ENCODE measurements at regions not wholly inside any gene's neighbourhood (a gene's known extent, or its start where the extent isn't known, plus 50 kb on each side); places are given as distances from the start of the nearest gene placed in this dataset.
"Not testable (repeated sequence)": the region's sequence is repeated elsewhere in the genome, so short reads cannot be mapped to it uniquely, and the experiment has no call there.

- TF ChIP-seq CTCF (IDR thresholded peaks at IDR 0.05) = no peak
- no peaks in the 10 kb centered on the region for H3K36me3 ChIP-seq
- no peak overlapping the region for H3K4me3 ChIP-seq
- DNase-seq (no peak), ATAC-seq (no peak)
- H3K9me3 ChIP-seq = peaks cover 0 to 17% of the 10 kb centered on the region in 2 donors
- intact Hi-C loops (cut with DNase I) = no loop called here
- H3K27me3 ChIP-seq = no peaks in the 10 kb centered on the region
- no peaks in the 10 kb centered on the region for H3K4me1 ChIP-seq
- no peak overlapping the region for H3K27ac ChIP-seq
These were observed 637.9 kb downstream of the NXPH1 start for GRCh38 chr7:9071160-9071762.

GRCh38 chr7:9075774-9076173 lies 642.4 kb downstream of the NXPH1 start:
- ATAC-seq; intact Hi-C loops (cut with DNase I); H3K27me3 ChIP-seq; DNase-seq; H3K4me1 ChIP-seq; H3K27ac ChIP-seq; H3K36me3 ChIP-seq; H3K4me3 ChIP-seq: not testable (repeated sequence)
- H3K9me3 ChIP-seq = peaks cover 0 to 11% of the 10 kb centered on the region in 2 donors

- ATAC-seq = no peak
- H3K27me3 ChIP-seq = no peaks in the 10 kb centered on the region
- DNase-seq = no peak
- intact Hi-C loops (cut with DNase I) = no loop called here
- no peaks in the 10 kb centered on the region for H3K36me3 ChIP-seq
- H3K27ac ChIP-seq = no peak overlapping the region
- no peaks in the 10 kb centered on the region for H3K4me1 ChIP-seq
- peaks cover 0 to 16% of the 10 kb centered on the region in 2 donors for H3K9me3 ChIP-seq
- no peak overlapping the region for H3K4me3 ChIP-seq
- TF ChIP-seq CTCF (IDR thresholded peaks at IDR 0.05) = no peak
These were observed 648.8 kb downstream of the NXPH1 start for GRCh38 chr7:9082203-9082602.

- ATAC-seq = no peak
- no peak overlapping the region for H3K4me3 ChIP-seq
- no peak for DNase-seq
- H3K4me1 ChIP-seq = no peaks in the 10 kb centered on the region
- no peak for TF ChIP-seq CTCF (IDR thresholded peaks at IDR 0.05)
- H3K27ac ChIP-seq = no peak overlapping the region
- H3K36me3 ChIP-seq = no peaks in the 10 kb centered on the region
- H3K9me3 ChIP-seq = peaks cover 0 to 10% of the 10 kb centered on the region in 2 donors
- intact Hi-C loops (cut with DNase I) = no loop called here
- H3K27me3 ChIP-seq = no peaks in the 10 kb centered on the region
These were observed 650.4 kb downstream of the NXPH1 start for GRCh38 chr7:9083837-9084236.

- no peak overlapping the region for H3K27ac ChIP-seq
- no peak overlapping the region for H3K4me3 ChIP-seq
- intact Hi-C loops (cut with DNase I) = no loop called here
- no peaks in the 10 kb centered on the region for H3K36me3 ChIP-seq
- TF ChIP-seq CTCF (IDR thresholded peaks at IDR 0.05) = no peak
- no peaks in the 10 kb centered on the region for H3K4me1 ChIP-seq
- DNase-seq (no peak), ATAC-seq (no peak)
- peaks cover 0 to 11% of the 10 kb centered on the region in 2 donors for H3K9me3 ChIP-seq
- H3K27me3 ChIP-seq = no peaks in the 10 kb centered on the region
These were observed 657.9 kb downstream of the NXPH1 start for GRCh38 chr7:9091282-9091681.

- Histone ChIP-seq H3K36me3 (no peaks in the 10 kb centered on the region), H3K9me3 (peaks cover 0 to 11% of the 10 kb centered on the region in 2 donors), H3K4me3 (no peak overlapping the region), H3K27me3 (no peaks in the 10 kb centered on the region), H3K27ac (no peak overlapping the region), H3K4me1 (no peaks in the 10 kb centered on the region)
- DNase-seq = no peak
- no peak for ATAC-seq
- intact Hi-C loops (cut with DNase I) = no loop called here
- no peak for TF ChIP-seq CTCF (IDR thresholded peaks at IDR 0.05)
These were observed 664.2 kb downstream of the NXPH1 start for GRCh38 chr7:9097565-9098060.

All from left lung (tissue), 4 donors.